D721Med (cell line): ENCODE measurements at regions not wholly inside any gene's neighbourhood (a gene's known extent, or its start where the extent isn't known, plus 50 kb on each side); places are given as distances from the start of the nearest gene placed in this dataset.
A peak's percentile ranks its signal among the peaks of the same experiment; 100 is the strongest.

Source experiments
- DNase-seq: peaks from one replicate; pipeline ENCODE4 v3.0.0; 2011; ENCODE audit warnings: low spot score; ENCODE audit not compliant: insufficient read length
- FAIRE-seq: peaks from 2 replicates; lab custom pipeline; 2011; peaks lifted over from hg19 to GRCh38; lab: Jason Lieb, UNC
- TF ChIP-seq, protein P1 (sequence below): IDR thresholded peaks from 2 replicates; pipeline ENCODE4 v1.5.1; 2012; ENCODE audit warnings: mild to moderate bottlenecking, control low read depth; ENCODE audit not compliant: insufficient read depth; ENCODE audit errors: missing control alignments

- TF ChIP-seq, protein P1, sequence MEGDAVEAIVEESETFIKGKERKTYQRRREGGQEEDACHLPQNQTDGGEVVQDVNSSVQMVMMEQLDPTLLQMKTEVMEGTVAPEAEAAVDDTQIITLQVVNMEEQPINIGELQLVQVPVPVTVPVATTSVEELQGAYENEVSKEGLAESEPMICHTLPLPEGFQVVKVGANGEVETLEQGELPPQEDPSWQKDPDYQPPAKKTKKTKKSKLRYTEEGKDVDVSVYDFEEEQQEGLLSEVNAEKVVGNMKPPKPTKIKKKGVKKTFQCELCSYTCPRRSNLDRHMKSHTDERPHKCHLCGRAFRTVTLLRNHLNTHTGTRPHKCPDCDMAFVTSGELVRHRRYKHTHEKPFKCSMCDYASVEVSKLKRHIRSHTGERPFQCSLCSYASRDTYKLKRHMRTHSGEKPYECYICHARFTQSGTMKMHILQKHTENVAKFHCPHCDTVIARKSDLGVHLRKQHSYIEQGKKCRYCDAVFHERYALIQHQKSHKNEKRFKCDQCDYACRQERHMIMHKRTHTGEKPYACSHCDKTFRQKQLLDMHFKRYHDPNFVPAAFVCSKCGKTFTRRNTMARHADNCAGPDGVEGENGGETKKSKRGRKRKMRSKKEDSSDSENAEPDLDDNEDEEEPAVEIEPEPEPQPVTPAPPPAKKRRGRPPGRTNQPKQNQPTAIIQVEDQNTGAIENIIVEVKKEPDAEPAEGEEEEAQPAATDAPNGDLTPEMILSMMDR, result peak; percentile 24
- FAIRE-seq (no peak), DNase-seq (no peak)
Observed at GRCh38 chr6:71510057-71510713, 221.6 kb downstream of the OGFRL1 start.

DNA sequence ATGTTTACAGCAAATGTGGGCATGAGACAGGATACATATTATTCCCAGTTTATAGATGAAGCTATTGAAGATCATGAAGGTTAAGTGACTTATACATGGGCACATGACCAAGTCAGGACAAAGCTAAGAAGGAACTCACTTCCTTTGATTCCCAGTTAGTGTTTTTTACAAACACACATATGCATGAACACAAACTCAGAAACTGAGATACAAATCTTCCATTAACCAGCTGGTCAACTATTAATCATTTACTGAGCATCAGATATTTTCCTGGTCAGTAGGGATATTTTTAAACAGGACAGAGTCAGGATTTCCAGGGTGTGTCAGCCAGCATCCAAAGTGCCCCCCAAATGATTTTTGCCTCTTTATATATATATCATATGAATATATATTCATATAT lies 222.2 kb downstream of the OGFRL1 start:
- DNase-seq (no peak), FAIRE-seq (no peak)
- TF ChIP-seq, protein P1, result no peak

DNA sequence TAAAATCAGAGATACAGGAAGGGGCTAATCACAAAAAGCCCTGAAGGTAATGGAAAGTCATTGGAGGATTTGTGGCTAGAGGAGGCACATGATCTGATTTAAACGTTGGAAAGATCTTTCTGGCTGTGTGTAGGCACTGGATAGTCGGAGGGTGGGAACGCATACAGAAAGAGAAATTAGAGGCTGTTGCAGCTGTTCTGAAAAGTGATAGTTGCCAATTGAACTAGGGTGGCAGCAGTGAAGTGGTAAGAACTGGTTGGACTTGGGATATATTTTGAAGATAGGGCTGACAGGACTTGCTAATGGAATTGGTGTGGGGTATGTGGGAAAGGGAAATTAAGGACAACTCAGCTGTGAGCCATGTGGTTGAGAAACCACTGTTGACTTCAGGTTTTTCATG lies 223.6 kb downstream of the OGFRL1 start:
- DNase-seq, result no peak
- FAIRE-seq, result no peak
- TF ChIP-seq, protein P1, result no peak

DNA sequence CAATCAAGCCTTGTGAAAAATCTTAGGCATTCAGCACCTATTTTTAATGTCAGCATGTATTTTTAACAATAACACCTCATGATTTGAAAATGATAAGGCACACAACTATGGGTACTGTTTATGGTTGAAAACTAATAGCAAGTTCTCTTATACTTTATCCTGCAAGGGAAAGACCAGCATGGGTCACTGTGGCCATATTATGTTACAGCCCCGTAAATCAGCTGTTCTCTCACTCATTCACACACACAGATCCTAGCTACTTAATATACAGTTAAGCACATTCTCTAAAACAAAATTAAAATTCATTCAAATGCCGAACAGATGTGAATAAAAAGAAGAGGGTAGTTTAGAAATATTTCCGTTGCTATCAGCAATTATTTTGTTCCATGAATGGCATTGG lies 224.4 kb downstream of the OGFRL1 start:
- TF ChIP-seq, protein P1, result no peak
- FAIRE-seq (no peak), DNase-seq (no peak)

GRCh38 chr6:71523548-71523947 lies 234.9 kb downstream of the OGFRL1 start:
- TF ChIP-seq, protein P1, result no peak
- FAIRE-seq, result no peak
- no peak for DNase-seq

GRCh38 chr6:71524201-71524600 lies 235.6 kb downstream of the OGFRL1 start:
- no peak for FAIRE-seq
- TF ChIP-seq, protein P1, result no peak
- DNase-seq, result no peak

DNA sequence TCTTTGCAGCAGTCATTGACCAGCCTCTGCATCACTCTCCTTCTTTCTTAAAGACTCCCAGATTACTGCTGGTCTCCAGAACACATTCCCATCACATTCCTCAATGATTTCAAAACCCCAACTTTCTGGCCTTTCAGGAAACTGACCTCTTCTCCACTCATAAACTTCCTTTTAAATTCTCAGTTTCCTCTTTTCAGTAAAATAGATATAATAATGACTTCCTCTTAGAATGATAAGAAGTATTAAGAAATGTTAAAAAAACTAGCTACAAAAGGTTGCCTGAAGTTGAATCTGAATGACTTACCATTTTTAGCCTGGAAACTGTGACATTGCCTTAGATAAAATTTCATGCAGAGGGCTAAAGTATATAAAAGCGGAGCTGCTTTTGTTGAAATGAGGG lies 239.3 kb downstream of the OGFRL1 start:
- TF ChIP-seq, protein P1, result no peak
- FAIRE-seq (no peak), DNase-seq (no peak)
